Fibroblast of villous mesenchyme (primary cell): ENCODE measurements at regions not wholly inside any gene's neighbourhood (a gene's known extent, or its start where the extent isn't known, plus 50 kb on each side); places are given as distances from the start of the nearest gene placed in this dataset.
"Not testable (repeated sequence)": the region's sequence is repeated elsewhere in the genome, so short reads cannot be mapped to it uniquely, and the experiment has no call there.

ENCODE experiments used
- DNase-seq: peaks from one replicate; pipeline ENCODE4 v3.0.0-alpha.2; 2010; ENCODE audit warnings: low read depth
- H3K4me3 ChIP-seq: 2 replicates; pipeline ENCODE4 v1.5.1; 2011; ENCODE audit warnings: low read depth, mild to moderate bottlenecking, low read length
- CTCF ChIP-seq: IDR thresholded peaks from 2 replicates; pipeline ENCODE4 v1.5.1; 2012; ENCODE audit warnings: low read depth, mild to moderate bottlenecking, low read length; ENCODE audit not compliant: insufficient read depth

GRCh38 chr2:85942346-85942957 lies 53.7 kb upstream of the ST3GAL5 start:
- no peak overlapping the region for H3K4me3 ChIP-seq
- DNase-seq, result no peak
- no peak for TF ChIP-seq CTCF

- not testable (repeated sequence) for DNase-seq
Measured at GRCh38 chr2:85941490-85941889, 52.7 kb upstream of the ST3GAL5 start.

GRCh38 chr2:85939131-85939530 lies 50.3 kb upstream of the ST3GAL5 start:
- TF ChIP-seq CTCF, result no peak
- DNase-seq, result no peak
- no peak overlapping the region for H3K4me3 ChIP-seq

More at GRCh38 chr2:85941490-85941889, 52.7 kb upstream of the ST3GAL5 start:
- H3K4me3 ChIP-seq, result not testable (repeated sequence)
